ENCODE measurements at regions not wholly inside any gene's neighbourhood (a gene's known extent, or its start where the extent isn't known, plus 50 kb on each side); places are given as distances from the start of the nearest gene placed in this dataset.

- Histone ChIP-seq H3K4me1 (ENCODE audit: control insufficient read depth, insufficient read depth, low read length) (no peaks in the 10 kb centered on the region), H3K4me3 (ENCODE audit: low read depth in 2 of 2, low read length in 2 of 2) (no peak overlapping the region), H3K27ac (ENCODE audit: low read length) (no peak overlapping the region), H3K36me3 (ENCODE audit: control insufficient read depth, insufficient read depth, low read length) (no peaks in the 10 kb centered on the region), H3K27me3 (ENCODE audit: control insufficient read depth, insufficient read depth, low read length) (peaks cover 3% of the 10 kb centered on the region; the same call in 1 of the 2 replicates), H3K9me3 (ENCODE audit: control insufficient read depth, insufficient read depth, low read depth, low read length) (no peaks in the 10 kb centered on the region)
- ChIA-PET CTCF (no interaction called here), POLR2A (no interaction called here)
- BruUV-seq (replicated peaks): no TSS peak
- DNase-seq (ENCODE audit: low read depth, low spot score): no peak
- intact Hi-C loops (cut with micrococcal nuclease; ENCODE audit: unreplicated experiment): no loop called here
- TF ChIP-seq POLR2AphosphoS5 (IDR thresholded peaks at IDR 0.05; ENCODE audit: low read depth, low read length) (no peak), CTCF (IDR thresholded peaks at IDR 0.05) (no peak), REST (IDR thresholded peaks at IDR 0.05; ENCODE audit: insufficient read depth in 1 of 2, low read depth in 2 of 2, low read length in 1 of 2) (no peak), TCF7L2 (IDR thresholded peaks at IDR 0.05; ENCODE audit: low read depth, low read length) (no peak), SIN3A (IDR thresholded peaks at IDR 0.05; ENCODE audit: borderline replicate concordance, insufficient read depth, low read depth, low read length) (no peak)
- in situ Hi-C loops (cut with HindIII; ENCODE audit: low pct_unique_long_range_greater_than_20kb, low sequenced_read_pairs): no loop called here
- no peak for ATAC-seq
Measured at GRCh38 chr12:67792185-67792584, 143.6 kb downstream of the DYRK2 start.

- DNase-seq (ENCODE audit: low read depth, low spot score): no peak
- TF ChIP-seq SIN3A (IDR thresholded peaks at IDR 0.05; ENCODE audit: borderline replicate concordance, insufficient read depth, low read depth, low read length) (no peak), TCF7L2 (IDR thresholded peaks at IDR 0.05; ENCODE audit: low read depth, low read length) (no peak), CTCF (IDR thresholded peaks at IDR 0.05) (no peak), POLR2AphosphoS5 (IDR thresholded peaks at IDR 0.05; ENCODE audit: low read depth, low read length) (no peak), REST (IDR thresholded peaks at IDR 0.05; ENCODE audit: insufficient read depth in 1 of 2, low read depth in 2 of 2, low read length in 1 of 2) (no peak)
- no peak overlapping the region for H3K4me3 ChIP-seq (ENCODE audit: low read depth in 2 of 2, low read length in 2 of 2)
- CTCF ChIA-PET: no interaction called here
- POLR2A ChIA-PET: no interaction called here
- in situ Hi-C loops (cut with HindIII; ENCODE audit: low pct_unique_long_range_greater_than_20kb, low sequenced_read_pairs) (no loop called here), intact Hi-C loops (cut with micrococcal nuclease; ENCODE audit: unreplicated experiment) (no loop called here)
- no peaks in the 10 kb centered on the region for H3K36me3 ChIP-seq (ENCODE audit: control insufficient read depth, insufficient read depth, low read length)
- no peaks in the 10 kb centered on the region for H3K4me1 ChIP-seq (ENCODE audit: control insufficient read depth, insufficient read depth, low read length)
- H3K27me3 ChIP-seq (ENCODE audit: control insufficient read depth, insufficient read depth, low read length): peaks cover 3% of the 10 kb centered on the region; the same call in 1 of the 2 replicates
- H3K27ac ChIP-seq (ENCODE audit: low read length): no peak overlapping the region
- no peak for ATAC-seq
- BruUV-seq (replicated peaks): no TSS peak
- no peaks in the 10 kb centered on the region for H3K9me3 ChIP-seq (ENCODE audit: control insufficient read depth, insufficient read depth, low read depth, low read length)
Measured at GRCh38 chr12:67794161-67794560, 145.6 kb downstream of the DYRK2 start.
